ENCODE measurements at regions not wholly inside any gene's neighbourhood (a gene's known extent, or its start where the extent isn't known, plus 50 kb on each side); places are given as distances from the start of the nearest gene placed in this dataset.
"Not testable (repeated sequence)": the region's sequence is repeated elsewhere in the genome, so short reads cannot be mapped to it uniquely, and the experiment has no call there.

DNA sequence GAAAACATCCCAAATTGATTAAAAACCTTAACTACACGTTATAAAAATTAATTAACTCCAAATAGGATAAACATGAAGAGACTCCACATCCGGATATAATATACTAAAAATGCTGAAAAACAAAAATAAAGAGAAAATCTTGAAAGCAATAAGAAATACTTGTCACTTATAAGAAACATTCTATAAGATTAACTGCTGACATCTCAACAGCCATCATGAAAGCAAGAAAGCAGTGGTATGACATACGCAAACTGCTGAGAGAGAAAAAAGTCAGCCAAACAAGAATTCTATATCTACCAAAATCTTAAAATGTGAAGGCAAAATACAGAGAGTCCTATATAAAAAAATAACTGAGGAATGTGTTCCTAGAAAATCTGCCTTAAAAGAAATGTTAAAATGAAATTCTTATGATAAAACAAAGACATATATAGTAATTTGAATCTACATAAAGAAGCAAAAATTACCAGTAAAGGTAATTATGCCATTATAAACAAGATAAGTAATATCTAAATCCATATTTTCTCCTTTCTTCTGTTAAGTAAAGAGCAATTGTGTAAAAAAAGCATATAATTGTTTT lies 1851.1 kb downstream of the PCDH9 start:
- no peak for TF ChIP-seq POLR2A (IDR thresholded peaks at IDR 0.05)
- TF ChIP-seq, protein P1, sequence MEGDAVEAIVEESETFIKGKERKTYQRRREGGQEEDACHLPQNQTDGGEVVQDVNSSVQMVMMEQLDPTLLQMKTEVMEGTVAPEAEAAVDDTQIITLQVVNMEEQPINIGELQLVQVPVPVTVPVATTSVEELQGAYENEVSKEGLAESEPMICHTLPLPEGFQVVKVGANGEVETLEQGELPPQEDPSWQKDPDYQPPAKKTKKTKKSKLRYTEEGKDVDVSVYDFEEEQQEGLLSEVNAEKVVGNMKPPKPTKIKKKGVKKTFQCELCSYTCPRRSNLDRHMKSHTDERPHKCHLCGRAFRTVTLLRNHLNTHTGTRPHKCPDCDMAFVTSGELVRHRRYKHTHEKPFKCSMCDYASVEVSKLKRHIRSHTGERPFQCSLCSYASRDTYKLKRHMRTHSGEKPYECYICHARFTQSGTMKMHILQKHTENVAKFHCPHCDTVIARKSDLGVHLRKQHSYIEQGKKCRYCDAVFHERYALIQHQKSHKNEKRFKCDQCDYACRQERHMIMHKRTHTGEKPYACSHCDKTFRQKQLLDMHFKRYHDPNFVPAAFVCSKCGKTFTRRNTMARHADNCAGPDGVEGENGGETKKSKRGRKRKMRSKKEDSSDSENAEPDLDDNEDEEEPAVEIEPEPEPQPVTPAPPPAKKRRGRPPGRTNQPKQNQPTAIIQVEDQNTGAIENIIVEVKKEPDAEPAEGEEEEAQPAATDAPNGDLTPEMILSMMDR (IDR thresholded peaks at IDR 0.05): no peak
- DNase-seq: no peak
- H3K27me3 ChIP-seq: no peaks in the 10 kb centered on the region
- H3K4me3 ChIP-seq: no peak overlapping the region
- WGBS, 4 donors: 57 to 65% (median 61%) methylated on average over 3 of the region's 3 CpGs
- no peak overlapping the region for H3K27ac ChIP-seq
- H3K36me3 ChIP-seq (replicated peaks in 1 of 2): no peaks in the 10 kb centered on the region
- intact Hi-C loops (cut with DNase I): no loop called here
- H3K9me3 ChIP-seq (replicated peaks in 1 of 3): peaks cover 0 to 7% (median 7%) of the 10 kb centered on the region in 3 donors
- no peaks in the 10 kb centered on the region for H3K4me1 ChIP-seq (replicated peaks in 1 of 2)

DNA sequence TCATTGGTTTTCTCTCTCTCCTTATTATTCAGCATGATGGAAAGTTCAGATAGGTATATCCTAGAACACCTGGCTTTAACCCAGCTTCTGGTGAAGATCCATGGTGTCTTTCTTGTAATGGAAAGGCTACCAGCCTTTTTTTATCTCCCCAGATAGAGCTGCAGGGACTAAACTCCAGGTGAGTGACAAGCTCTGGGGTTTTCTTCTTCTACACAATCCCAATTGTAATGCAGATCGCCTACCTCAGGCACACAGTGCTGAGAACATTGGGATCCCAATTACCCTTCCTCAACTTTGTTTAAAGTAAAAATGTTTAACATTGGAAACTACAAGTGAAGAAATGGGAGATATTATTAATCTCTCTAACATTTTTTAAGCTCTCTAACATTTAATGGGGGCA lies 1851.7 kb downstream of the PCDH9 start:
- WGBS, 4 donors: 69 to 95% (median 86%) methylated on average over 1 of the region's 1 CpG
- no peak for TF ChIP-seq POLR2A (IDR thresholded peaks at IDR 0.05)
- TF ChIP-seq, protein P1 (IDR thresholded peaks at IDR 0.05): no peak
- Histone ChIP-seq H3K4me1 (replicated peaks in 1 of 2) (no peaks in the 10 kb centered on the region), H3K27me3 (no peaks in the 10 kb centered on the region), H3K36me3 (replicated peaks in 1 of 2) (no peaks in the 10 kb centered on the region), H3K9me3 (replicated peaks in 1 of 3) (peaks cover 0 to 7% (median 7%) of the 10 kb centered on the region in 3 donors), H3K27ac (no peak overlapping the region), H3K4me3 (no peak overlapping the region)
- intact Hi-C loops (cut with DNase I): no loop called here
- DNase-seq: no peak

DNA sequence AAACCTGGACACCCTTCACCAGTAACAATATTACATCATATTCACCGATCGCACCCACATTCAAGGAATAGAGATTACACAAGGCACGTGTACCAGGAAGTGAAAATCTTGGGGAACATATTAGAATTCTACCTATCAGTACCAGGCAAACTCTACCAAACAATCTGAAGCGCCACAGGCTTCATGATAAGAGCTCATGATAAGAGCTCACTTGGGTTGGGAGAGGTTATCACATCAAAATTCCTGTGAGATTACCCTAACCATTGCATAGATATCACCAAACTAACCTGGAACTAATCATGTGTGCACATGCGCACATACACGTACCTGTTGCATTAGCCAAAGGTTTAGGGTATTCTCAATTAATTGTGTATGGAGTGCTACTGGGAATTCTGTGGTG lies 1861.3 kb downstream of the PCDH9 start:
- intact Hi-C loops (cut with DNase I): no loop called here

DNA sequence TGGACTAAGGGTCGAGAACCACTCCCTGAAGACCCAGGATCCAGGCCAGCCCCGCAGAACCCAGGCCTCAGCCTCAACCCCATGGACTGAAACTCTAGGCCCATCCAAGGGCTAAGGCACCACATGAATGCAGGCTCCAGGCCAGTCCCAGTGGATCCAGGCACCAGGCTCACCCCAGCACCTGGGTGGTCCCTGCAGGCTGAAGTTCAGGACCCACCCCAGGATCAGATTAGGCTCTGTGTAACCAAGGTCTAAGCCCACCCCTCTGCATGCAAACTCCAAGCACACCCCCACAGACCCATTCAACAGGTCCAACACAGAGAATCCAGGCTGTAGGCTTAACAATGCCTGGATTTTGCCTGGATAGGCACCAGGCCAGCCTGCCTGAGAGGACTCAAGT lies 1876.2 kb downstream of the PCDH9 start:
- no peak overlapping the region for H3K27ac ChIP-seq
- no peaks in the 10 kb centered on the region for H3K36me3 ChIP-seq (replicated peaks in 1 of 2)
- H3K4me1 ChIP-seq (replicated peaks in 1 of 2): no peaks in the 10 kb centered on the region
- no peak for TF ChIP-seq POLR2A (IDR thresholded peaks at IDR 0.05)
- TF ChIP-seq, protein P1 (IDR thresholded peaks at IDR 0.05): no peak
- peaks cover 0 to 11% (median 5%) of the 10 kb centered on the region in 3 donors for H3K9me3 ChIP-seq (replicated peaks in 1 of 3)
- intact Hi-C loops (cut with DNase I): no loop called here
- H3K27me3 ChIP-seq: no peaks in the 10 kb centered on the region
- no peak for DNase-seq
- 90 to 96% methylated on average over 2 of the region's 2 CpGs; no CpG with 5 or more reads in 2 of the 4 donors for WGBS, 4 donors
- no peak overlapping the region for H3K4me3 ChIP-seq

More for the DNA sequence above, 1861.3 kb downstream of the PCDH9 start:
- 88 to 91% (median 90%) methylated on average over 6 of the region's 6 CpGs for WGBS, 4 donors
- Histone ChIP-seq H3K4me3 (no peak overlapping the region), H3K27ac (no peak overlapping the region), H3K4me1 (replicated peaks in 1 of 2) (no peaks in the 10 kb centered on the region), H3K27me3 (no peaks in the 10 kb centered on the region), H3K36me3 (replicated peaks in 1 of 2) (no peaks in the 10 kb centered on the region), H3K9me3 (replicated peaks in 1 of 3) (no peaks in the 10 kb centered on the region)
- no peak for TF ChIP-seq POLR2A (IDR thresholded peaks at IDR 0.05)
- TF ChIP-seq, protein P1 (IDR thresholded peaks at IDR 0.05): no peak
- DNase-seq: no peak

DNA sequence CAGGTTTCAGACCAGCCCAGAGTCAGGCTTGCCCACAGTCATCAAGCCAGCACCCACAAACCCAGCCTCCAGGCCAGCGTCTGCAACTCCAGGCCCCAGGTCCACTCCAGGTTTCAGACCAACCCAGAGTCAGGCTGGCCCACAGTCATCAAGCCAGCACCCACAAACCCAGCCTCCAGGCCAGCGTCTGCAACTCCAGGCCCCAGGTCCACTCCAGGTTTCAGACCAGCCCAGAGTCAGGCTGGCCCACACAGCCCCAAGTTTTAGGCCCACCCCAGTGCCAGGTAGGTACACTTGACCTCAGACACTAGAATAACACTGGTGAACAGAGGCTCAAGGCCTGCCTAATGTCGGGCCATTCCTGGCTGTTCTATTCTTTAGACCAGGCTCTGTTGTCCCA lies 1877.0 kb downstream of the PCDH9 start:
- DNase-seq; H3K4me1 ChIP-seq (replicated peaks in 1 of 2); intact Hi-C loops (cut with DNase I); H3K4me3 ChIP-seq; H3K27ac ChIP-seq; H3K27me3 ChIP-seq; H3K36me3 ChIP-seq (replicated peaks in 1 of 2): not testable (repeated sequence)
- 85 to 100% (median 91%) methylated on average over 1 to 3 of the region's 3 CpGs for WGBS, 4 donors
- H3K9me3 ChIP-seq (replicated peaks in 1 of 3): peaks cover 0 to 11% (median 5%) of the 10 kb centered on the region in 3 donors
